ENCODE measurements at regions not wholly inside any gene's neighbourhood (a gene's known extent, or its start where the extent isn't known, plus 50 kb on each side); places are given as distances from the start of the nearest gene placed in this dataset.
"Not testable (repeated sequence)": the region's sequence is repeated elsewhere in the genome, so short reads cannot be mapped to it uniquely, and the experiment has no call there.

DNA sequence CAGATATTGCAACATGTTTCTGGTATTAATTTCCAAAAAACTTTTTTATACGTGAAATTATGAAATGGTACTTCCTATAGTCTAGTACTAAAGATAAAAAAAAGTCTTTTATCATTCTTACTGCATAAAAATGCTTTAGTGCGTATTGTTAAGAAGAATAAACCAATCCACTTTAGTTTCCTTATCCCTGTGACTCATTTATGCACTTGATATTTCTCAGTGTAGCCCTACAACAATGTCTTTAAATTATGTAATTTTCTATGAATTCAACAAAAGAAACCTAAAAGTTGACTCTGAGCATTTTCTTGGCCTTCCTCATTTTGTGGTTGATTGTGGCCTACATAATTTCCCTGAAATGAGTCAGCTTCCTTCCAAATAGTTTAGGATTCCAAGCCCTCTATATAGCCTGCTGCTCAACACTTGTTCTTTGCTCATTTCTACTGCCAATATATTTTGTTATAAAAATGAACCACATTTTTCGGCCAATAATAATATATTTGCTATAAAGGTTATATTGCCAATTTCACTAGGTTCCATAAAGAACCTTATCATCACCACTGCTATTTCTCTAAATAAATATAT, 961.7 kb upstream of the ADAMTS5 start:
- not testable (repeated sequence) for DNase-seq (ENCODE audit: low spot score in 2 of 2, unreplicated experiment in 2 of 2); H3K4me3 Mint-ChIP-seq; H3K27ac Mint-ChIP-seq

GRCh38 chr21:27921421-27921820, 954.5 kb upstream of the ADAMTS5 start:
- H3K36me3 Mint-ChIP-seq; H3K4me1 Mint-ChIP-seq; H3K27ac Mint-ChIP-seq; H3K4me3 Mint-ChIP-seq; H3K27me3 Mint-ChIP-seq (ENCODE audit: low read depth); DNase-seq (ENCODE audit: low spot score in 2 of 2, unreplicated experiment in 2 of 2): not testable (repeated sequence)
- peaks cover 31% of the 10 kb centered on the region for H3K9me3 Mint-ChIP-seq

More for the DNA sequence above, 961.7 kb upstream of the ADAMTS5 start:
- not testable (repeated sequence) for H3K27me3 Mint-ChIP-seq (ENCODE audit: low read depth); H3K4me1 Mint-ChIP-seq; H3K36me3 Mint-ChIP-seq; H3K9me3 Mint-ChIP-seq

DNA sequence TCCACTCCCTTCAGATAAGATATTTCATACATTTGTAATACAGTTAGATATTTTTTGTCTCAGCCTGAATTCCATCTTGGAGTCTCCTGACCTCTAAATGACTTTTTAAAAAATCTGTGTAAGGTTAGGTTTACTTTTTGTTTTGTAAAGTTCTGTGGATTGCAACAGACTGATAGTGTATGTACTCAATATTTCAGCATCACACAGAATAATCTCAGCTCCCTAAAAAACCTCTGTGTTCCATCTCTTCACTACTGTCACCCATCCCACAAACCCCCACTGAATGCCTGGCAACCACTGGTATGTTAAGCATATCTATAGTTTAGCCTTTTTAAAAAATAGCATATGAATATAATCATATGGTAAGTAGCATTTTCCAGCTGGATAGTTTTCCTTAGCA, 951.1 kb upstream of the ADAMTS5 start:
- H3K4me1 Mint-ChIP-seq; H3K4me3 Mint-ChIP-seq; H3K27me3 Mint-ChIP-seq (ENCODE audit: low read depth); DNase-seq (ENCODE audit: low spot score in 2 of 2, unreplicated experiment in 2 of 2); H3K36me3 Mint-ChIP-seq; H3K27ac Mint-ChIP-seq: not testable (repeated sequence)
- peaks cover 31% of the 10 kb centered on the region for H3K9me3 Mint-ChIP-seq

DNA sequence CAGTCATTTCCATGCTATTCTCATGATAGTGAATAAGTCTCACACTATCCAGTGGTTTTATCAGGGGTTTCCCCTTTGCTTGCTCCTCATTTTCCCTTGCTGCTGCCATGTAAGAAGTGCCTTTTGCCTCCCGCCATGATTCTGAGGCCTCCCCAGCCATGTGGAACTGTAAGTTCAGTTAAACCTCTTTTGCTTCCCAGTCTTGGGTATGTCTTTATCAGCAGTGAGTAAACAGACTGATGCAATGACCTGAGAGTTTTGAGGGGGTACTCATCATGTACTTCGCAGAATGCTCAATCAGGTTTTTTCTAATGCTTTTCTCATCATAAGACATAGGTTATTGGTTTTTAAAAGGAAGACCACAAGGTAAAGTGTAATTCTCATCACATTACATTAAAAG, 949.4 kb upstream of the ADAMTS5 start:
- H3K9me3 Mint-ChIP-seq = peaks cover 22% of the 10 kb centered on the region
- not testable (repeated sequence) for H3K27ac Mint-ChIP-seq; H3K4me1 Mint-ChIP-seq; DNase-seq (ENCODE audit: low spot score in 2 of 2, unreplicated experiment in 2 of 2); H3K4me3 Mint-ChIP-seq; H3K27me3 Mint-ChIP-seq (ENCODE audit: low read depth); H3K36me3 Mint-ChIP-seq

- not testable (repeated sequence) for H3K36me3 Mint-ChIP-seq; DNase-seq (ENCODE audit: low spot score in 2 of 2, unreplicated experiment in 2 of 2); H3K27ac Mint-ChIP-seq; H3K27me3 Mint-ChIP-seq (ENCODE audit: low read depth); H3K4me3 Mint-ChIP-seq; H3K4me1 Mint-ChIP-seq
- H3K9me3 Mint-ChIP-seq = peaks cover 24% of the 10 kb centered on the region
Observed at GRCh38 chr21:27912133-27912532, 945.2 kb upstream of the ADAMTS5 start.

- not testable (repeated sequence) for DNase-seq (ENCODE audit: low spot score in 2 of 2, unreplicated experiment in 2 of 2); H3K4me1 Mint-ChIP-seq; H3K4me3 Mint-ChIP-seq; H3K36me3 Mint-ChIP-seq; H3K27ac Mint-ChIP-seq; H3K27me3 Mint-ChIP-seq (ENCODE audit: low read depth)
- H3K9me3 Mint-ChIP-seq = peaks cover 16% of the 10 kb centered on the region
Observed at GRCh38 chr21:27909487-27909886, 942.6 kb upstream of the ADAMTS5 start.

DNA sequence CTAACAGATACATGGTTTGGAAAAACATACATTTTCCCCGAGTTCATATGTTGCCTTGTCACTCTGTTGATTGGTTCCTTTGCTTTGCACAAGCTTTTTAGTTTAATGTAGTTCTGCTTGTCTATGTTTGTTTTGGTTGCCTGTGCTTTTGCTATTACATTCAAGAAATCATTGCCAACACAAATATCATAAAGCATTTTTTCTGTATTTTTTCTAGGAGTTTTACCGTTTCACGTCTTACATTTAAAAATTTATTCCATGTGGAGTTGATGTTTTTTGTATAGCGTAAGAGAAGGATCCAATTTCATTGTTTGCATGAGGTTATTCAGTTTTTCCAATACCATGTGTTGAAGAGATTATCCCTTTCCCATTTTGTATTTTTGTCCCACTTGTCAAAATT, 941.9 kb upstream of the ADAMTS5 start:
- DNase-seq (ENCODE audit: low spot score in 2 of 2, unreplicated experiment in 2 of 2); H3K4me1 Mint-ChIP-seq; H3K36me3 Mint-ChIP-seq; H3K27ac Mint-ChIP-seq; H3K4me3 Mint-ChIP-seq; H3K27me3 Mint-ChIP-seq (ENCODE audit: low read depth): not testable (repeated sequence)
- H3K9me3 Mint-ChIP-seq = peaks cover 17% of the 10 kb centered on the region

GRCh38 chr21:27902904-27903303, 936.0 kb upstream of the ADAMTS5 start:
- peaks cover 17% of the 10 kb centered on the region for H3K9me3 Mint-ChIP-seq
- DNase-seq (ENCODE audit: low spot score in 2 of 2, unreplicated experiment in 2 of 2); H3K4me1 Mint-ChIP-seq; H3K27me3 Mint-ChIP-seq (ENCODE audit: low read depth); H3K4me3 Mint-ChIP-seq; H3K27ac Mint-ChIP-seq; H3K36me3 Mint-ChIP-seq: not testable (repeated sequence)

DNA sequence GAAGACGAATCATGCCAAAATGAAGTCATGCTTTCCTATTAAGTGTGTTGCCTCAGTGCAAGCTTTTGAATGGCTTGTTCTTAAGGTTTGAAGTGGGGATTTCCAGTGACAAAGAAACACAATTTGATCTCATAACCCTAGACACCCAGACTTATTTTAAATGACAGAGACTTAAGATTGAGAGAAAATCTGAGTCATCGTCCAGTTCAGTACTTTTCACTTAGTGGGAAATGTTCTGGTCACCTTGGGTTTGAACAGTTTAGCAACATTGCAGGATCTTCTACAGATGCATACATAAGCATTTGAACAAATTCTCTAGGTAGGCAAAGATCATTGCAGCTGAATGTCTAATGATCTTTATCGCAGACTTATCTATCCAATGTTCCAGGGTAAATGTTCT, 926.7 kb upstream of the ADAMTS5 start:
- H3K27me3 Mint-ChIP-seq (ENCODE audit: low read depth); H3K36me3 Mint-ChIP-seq; H3K4me1 Mint-ChIP-seq; H3K27ac Mint-ChIP-seq; H3K4me3 Mint-ChIP-seq; H3K9me3 Mint-ChIP-seq; DNase-seq (ENCODE audit: low spot score in 2 of 2, unreplicated experiment in 2 of 2): not testable (repeated sequence)

DNA sequence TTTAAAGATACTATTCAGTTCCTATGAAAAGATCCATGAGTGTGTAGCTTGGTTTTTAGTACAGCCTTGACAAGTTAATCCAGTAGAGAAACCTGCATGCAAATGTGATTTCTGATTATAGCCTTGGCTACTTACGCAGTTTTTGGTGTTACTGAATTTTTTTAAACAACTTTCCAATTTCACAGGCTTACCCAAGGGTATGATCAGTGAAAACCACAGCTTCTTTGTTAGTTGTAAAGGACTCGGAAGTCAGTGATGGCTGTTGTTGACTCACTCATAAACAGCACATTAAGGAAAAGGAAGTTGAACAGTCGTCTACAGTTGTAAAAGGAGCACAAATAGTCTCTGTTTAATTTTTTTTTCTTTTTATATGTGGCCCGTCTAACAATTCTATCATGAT, 924.6 kb upstream of the ADAMTS5 start:
- H3K36me3 Mint-ChIP-seq; H3K27ac Mint-ChIP-seq; DNase-seq (ENCODE audit: low spot score in 2 of 2, unreplicated experiment in 2 of 2); H3K4me3 Mint-ChIP-seq; H3K27me3 Mint-ChIP-seq (ENCODE audit: low read depth); H3K4me1 Mint-ChIP-seq; H3K9me3 Mint-ChIP-seq: not testable (repeated sequence)

GRCh38 chr21:27887808-27888455, 921.0 kb upstream of the ADAMTS5 start:
- not testable (repeated sequence) for DNase-seq (ENCODE audit: low spot score in 2 of 2, unreplicated experiment in 2 of 2); H3K4me3 Mint-ChIP-seq; H3K27ac Mint-ChIP-seq; H3K27me3 Mint-ChIP-seq (ENCODE audit: low read depth); H3K4me1 Mint-ChIP-seq; H3K36me3 Mint-ChIP-seq; H3K9me3 Mint-ChIP-seq

Data from mesothelial cell of epicardium (in vitro differentiated cells).